GM21526 (cell line): ENCODE measurements at regions not wholly inside any gene's neighbourhood (a gene's known extent, or its start where the extent isn't known, plus 50 kb on each side); places are given as distances from the start of the nearest gene placed in this dataset.
"Not testable (repeated sequence)": the region's sequence is repeated elsewhere in the genome, so short reads cannot be mapped to it uniquely, and the experiment has no call there.

Experiments used
- ATAC-seq: cut with Tn5 transposase; IDR thresholded peaks from one replicate; pipeline ENCODE4 v1.9.1; 2021; ENCODE audit warnings: moderate library complexity; ENCODE audit not compliant: unreplicated experiment, low FRiP score

DNA sequence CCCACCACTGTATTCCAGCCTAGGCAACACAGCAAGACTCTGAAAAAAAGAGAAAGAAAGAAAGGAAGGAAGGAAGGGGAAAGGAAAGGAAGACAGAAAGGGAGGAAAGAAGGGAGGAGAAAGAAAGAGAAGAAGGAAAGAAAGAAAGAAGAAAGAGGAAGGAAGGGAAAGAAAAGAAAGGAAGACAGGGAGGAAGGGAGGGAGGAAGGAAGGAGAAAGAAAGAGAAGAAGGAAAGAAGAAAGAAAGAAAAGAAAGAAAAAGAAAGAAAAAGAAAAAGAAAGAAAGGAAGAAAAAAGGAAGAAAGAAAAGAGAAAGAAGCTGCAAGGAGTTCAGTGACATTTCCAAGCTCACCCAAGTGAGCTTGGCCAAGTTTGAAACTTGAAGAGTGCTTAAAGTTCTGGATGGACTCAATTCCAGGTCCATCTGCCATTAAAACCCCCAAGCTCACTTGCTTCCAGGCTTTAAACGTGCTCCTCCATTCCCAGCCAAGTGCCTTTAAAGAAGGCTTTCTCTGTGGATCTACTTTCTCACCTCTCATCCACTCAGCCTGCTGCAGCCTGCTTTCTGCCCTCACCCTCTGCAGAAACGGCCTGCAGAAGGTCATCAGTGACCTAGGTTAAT lies 101.5 kb downstream of the VCPKMT start:
- ATAC-seq, result no peak

DNA sequence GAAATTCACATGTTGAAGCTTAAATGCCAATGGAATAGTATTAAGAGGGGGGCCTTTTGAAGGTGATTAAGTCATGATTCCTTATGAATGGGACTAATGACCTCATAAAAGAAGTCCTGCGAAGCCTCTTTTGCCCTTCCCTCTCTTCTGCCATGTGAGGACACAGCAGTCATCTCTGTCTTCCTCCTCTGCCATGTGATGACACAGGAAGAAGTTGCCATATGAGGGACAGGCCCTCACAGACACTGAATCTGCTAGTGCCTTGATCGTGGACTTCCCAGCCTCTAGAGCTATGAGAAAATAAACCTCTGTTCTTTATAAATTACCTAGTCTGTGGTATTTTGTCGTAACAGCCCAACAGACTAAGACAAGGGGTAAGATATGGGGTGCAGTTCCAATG lies 100.7 kb downstream of the VCPKMT start:
- no peak for ATAC-seq

- ATAC-seq, result no peak
These were observed 98.0 kb downstream of the VCPKMT start for GRCh38 chr14:50018201-50018932.

GRCh38 chr14:50018933-50019210 lies 97.5 kb downstream of the VCPKMT start:
- no peak for ATAC-seq

GRCh38 chr14:50020184-50020583 lies 96.2 kb downstream of the VCPKMT start:
- ATAC-seq, result no peak

DNA sequence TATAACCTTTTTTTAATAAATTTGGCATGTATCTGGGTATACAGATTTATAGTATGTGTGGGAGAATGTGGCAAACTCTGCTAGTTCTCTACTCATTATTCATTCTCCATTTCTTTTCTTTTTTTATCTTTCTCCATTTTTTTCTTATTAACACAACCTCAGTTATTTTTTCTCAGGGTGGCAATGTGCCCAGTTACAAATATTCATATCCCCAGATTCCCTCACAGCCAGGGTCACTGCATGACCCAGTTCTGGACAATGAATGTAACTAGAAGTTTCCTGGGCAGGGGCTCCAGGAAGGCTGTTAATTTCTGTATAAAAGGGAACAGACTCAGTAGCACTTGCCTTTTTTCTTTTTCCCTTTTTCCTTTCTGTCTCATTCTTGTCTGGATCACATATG lies 95.6 kb downstream of the VCPKMT start:
- no peak for ATAC-seq

DNA sequence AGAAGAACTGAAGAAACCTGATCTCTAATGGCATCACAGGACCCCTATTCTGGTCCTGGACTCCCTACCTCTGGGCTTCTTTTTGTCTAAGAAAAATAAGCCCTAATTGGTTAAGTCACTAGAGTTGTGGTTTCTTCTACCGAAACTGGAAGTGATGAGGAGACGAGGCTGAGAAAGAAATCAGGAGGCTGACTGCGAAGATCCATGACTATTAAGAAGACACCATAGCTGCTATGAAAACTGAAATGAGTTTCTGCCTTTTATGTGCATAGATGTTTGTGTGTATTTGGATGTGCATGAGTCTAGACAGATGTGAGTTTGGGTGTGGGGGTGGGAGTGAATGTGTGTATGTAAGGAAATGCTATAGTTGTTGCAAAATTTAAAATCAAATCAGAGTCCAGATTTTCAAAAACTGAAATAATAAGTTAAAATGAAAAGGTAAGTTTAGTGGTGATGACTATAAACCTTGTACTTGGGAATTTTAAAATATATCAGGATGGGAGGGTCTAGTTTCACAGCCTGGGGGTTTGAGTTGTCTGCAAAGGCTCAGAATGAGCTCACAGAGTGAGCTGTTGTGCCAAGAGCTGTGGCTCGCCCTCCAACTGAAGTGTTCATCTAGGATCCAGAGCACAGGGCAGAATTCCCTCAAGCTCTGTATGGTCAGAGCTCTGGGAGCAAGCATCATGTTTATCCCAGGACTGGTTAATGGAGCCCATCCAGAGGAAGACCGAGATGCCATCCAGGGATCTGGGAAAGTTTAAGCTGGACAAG lies 94.9 kb downstream of the VCPKMT start:
- ATAC-seq, result peak; percentile 55

GRCh38 chr14:50022661-50023060 lies 93.7 kb downstream of the VCPKMT start:
- no peak for ATAC-seq

- ATAC-seq, result no peak
These were observed 92.5 kb downstream of the VCPKMT start for GRCh38 chr14:50023671-50024490.

- ATAC-seq, result no peak
These were observed 91.3 kb downstream of the VCPKMT start for GRCh38 chr14:50025073-50025472.

- ATAC-seq, result no peak
These were observed 90.6 kb downstream of the VCPKMT start for GRCh38 chr14:50025776-50026175.

- no peak for ATAC-seq
These were observed 90.0 kb downstream of the VCPKMT start for GRCh38 chr14:50026396-50026795.

- no peak for ATAC-seq
These were observed 88.6 kb downstream of the VCPKMT start for GRCh38 chr14:50027816-50028215.

- no peak for ATAC-seq
These were observed 87.9 kb downstream of the VCPKMT start for GRCh38 chr14:50028458-50028857.

DNA sequence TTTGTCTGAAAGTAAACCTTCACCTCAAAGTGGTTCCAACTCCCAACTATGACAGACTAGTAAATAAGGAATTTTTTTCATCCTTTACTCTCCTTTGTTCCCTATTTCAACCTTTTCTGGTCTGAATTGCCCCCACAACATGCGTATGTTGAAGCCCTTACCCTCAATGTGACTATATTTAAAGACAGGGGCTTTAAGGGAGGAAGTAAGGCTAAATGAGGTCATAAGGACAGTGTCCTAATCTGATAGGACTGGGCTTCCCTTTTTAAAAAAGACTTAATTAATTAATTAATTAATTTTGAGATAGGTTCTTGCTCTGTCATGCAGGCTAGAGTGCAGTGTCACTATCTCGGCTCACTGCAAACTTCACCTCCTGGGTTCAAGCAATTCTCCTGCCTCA lies 86.3 kb downstream of the VCPKMT start:
- no peak for ATAC-seq

DNA sequence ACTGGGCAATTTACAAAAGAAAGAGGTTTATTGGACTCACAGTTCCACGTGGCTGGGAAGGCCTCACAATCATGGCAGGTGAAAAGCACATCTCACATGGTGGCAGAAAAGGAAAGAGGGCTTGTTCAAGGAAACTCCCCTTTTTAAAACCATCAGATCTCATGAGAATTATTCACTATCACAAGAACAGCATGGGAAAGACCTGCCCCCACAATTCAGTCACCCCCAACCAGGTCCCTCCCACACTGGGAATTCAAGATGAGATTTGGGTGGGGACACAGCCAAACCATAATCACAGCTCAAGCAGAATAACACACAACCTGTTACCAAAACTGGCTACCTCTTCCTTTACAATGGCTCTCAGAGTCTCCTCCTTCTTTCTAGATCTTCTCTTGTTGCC lies 85.5 kb downstream of the VCPKMT start:
- not testable (repeated sequence) for ATAC-seq

DNA sequence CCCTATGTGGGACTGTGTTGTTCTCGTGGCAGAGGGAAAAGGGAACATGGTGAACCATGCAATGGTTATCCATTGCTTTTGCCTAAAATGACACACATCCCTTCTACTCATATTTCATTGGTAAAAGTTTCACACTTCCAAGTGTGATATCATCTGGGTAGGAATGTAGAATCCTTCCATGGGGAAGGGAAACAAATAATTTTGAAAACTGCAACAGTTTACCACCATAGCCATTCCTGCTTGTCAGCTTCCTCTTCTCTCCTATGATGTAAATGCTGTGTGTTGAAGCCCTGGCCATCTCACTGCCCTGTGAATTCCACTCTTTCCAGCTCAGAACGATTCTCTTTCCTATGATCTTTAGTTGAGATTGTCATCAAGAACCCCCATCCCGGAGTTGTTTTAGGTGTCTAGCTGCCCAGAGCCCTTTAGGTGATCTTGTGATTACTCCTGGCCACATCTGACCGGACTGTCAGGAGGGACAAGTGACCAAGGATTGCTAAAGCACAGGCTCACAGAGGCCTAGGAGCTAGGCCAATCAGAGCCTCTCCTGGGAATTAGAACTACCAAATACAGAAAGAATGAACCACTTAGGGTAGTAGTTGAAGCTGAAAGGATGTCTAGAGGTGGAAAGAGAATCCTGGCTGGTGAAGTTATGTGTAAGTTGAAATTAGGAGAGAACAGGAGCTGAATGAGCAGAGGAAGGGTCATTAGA lies 84.6 kb downstream of the VCPKMT start:
- ATAC-seq, result no peak

DNA sequence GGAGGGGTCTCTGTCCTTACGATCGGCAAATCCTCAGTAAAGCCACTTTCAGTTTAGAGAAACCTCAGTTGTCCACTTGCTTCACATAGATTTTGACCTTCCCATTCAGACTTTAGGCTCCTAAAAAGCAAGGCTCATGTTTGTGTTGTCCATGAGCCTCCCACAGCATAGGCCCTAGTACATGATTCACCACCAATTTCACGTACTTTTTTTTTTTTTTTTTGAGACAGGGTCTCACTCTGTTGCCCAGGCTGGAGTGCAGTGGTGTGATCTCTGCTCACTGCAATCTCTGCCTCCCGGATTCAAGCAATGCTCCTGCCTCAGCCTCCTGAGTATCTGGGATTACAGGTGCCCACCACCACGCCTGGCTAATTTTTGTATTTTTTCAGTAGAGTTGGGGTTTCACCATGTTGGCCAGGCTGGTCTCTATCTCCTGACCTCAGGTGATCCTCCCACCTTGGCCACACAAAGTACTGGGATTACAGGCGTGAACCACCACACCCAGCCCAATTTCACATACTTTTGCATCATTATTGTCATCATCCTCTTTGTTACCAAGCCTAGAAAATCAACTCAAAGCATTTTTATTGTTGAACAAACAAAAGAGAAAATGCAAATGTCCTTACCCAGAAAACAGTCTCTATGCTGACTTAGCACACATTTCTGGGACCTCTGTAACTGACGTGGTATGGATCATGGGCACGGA lies 83.8 kb downstream of the VCPKMT start:
- not testable (repeated sequence) for ATAC-seq

DNA sequence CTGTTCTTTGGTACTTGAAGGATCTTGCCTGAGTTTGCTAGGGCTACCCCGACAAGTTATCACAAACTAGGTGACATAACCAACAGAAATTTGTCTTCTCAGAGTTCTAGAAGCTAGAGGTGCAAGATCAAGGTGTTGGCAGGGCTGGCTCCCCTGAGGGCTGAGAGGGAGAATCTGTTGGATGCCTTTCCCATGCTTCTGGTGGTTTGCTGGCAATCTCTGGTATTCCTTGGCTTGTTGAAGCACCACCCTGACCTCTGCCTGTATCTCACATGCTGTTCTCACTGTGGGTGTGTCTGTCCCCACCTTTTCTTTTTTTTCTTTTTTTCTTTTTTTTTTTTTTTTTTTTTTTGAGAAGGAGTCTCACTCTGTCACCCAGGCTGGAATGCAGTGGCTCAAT lies 81.2 kb downstream of the VCPKMT start:
- no peak for ATAC-seq

DNA sequence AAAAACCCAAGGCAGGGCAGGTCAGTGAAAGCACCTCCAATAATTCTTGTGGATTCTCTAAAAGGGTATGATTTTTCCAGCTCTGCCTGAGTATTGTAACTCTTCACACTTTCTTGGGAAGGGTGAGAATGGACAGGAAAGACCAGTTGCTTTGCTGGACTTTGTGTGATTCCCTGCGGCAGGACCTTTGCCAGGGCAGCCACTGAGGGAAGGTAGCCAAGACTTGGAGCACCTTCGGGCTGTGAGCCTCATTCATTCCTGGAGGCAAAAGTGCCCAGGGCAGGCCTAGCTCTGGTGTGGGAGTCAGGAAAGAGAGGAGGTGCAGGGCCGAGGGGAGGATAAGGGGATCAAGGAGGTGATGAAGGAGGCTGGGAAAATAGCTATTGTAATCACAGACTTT lies 80.2 kb downstream of the VCPKMT start:
- ATAC-seq, result no peak
